ENCODE measurements at regions not wholly inside any gene's neighbourhood (a gene's known extent, or its start where the extent isn't known, plus 50 kb on each side); places are given as distances from the start of the nearest gene placed in this dataset.
A peak's percentile ranks its signal among the peaks of the same experiment; 100 is the strongest.

GRCh38 chr3:40817017-40817416 is 292.3 kb downstream of the ZNF621 start:
- H3K4me1 ChIP-seq (ENCODE audit: insufficient read depth) = no peaks in the 10 kb centered on the region
- no peak for TF ChIP-seq EZH2phosphoT487 (IDR thresholded peaks at IDR 0.05; ENCODE audit: insufficient read depth, low read depth)
- no peak for TF ChIP-seq EZH2 (IDR thresholded peaks at IDR 0.05; ENCODE audit: insufficient read depth, poor library complexity, severe bottlenecking)
- no peak for DNase-seq

GRCh38 chr3:40821315-40821714 is 296.6 kb downstream of the ZNF621 start:
- H3K36me3 ChIP-seq (ENCODE audit: low read depth) = no peaks in the 10 kb centered on the region
- TF ChIP-seq EZH2 (IDR thresholded peaks at IDR 0.05; ENCODE audit: insufficient read depth, poor library complexity, severe bottlenecking) (no peak), EZH2phosphoT487 (IDR thresholded peaks at IDR 0.05; ENCODE audit: insufficient read depth, low read depth) (no peak)
- H3K9me3 ChIP-seq (ENCODE audit: low read depth) = no peaks in the 10 kb centered on the region
- in situ Hi-C loops (cut with MboI) = no loop called here
- no peak overlapping the region for H3K27ac ChIP-seq
- H3K4me3 ChIP-seq = no peak overlapping the region
- no peak overlapping the region for H2AFZ ChIP-seq
- H3K9me2 ChIP-seq (ENCODE audit: insufficient read depth) = no peaks in the 10 kb centered on the region
- H3K4me1 ChIP-seq (ENCODE audit: insufficient read depth) = no peaks in the 10 kb centered on the region
- no peaks in the 10 kb centered on the region for H3F3A ChIP-seq (ENCODE audit: insufficient read depth)
- no peaks in the 10 kb centered on the region for H3K79me2 ChIP-seq (ENCODE audit: insufficient read depth)
- H3K4me2 ChIP-seq (ENCODE audit: unreplicated experiment) = no peak overlapping the region
- no peaks in the 10 kb centered on the region for H4K20me1 ChIP-seq (ENCODE audit: insufficient read depth)
- H3K27me3 ChIP-seq (replicated peaks; ENCODE audit: insufficient read depth) = no peaks in the 10 kb centered on the region
- DNase-seq = no peak
- WGBS, 2 experiments (ENCODE audit: low coverage in 1 of 2, low lambda C conversion rate in 2 of 2, missing lambda C conversion rate in 2 of 2) = 22 to 34% methylated on average over 1 of the region's 1 CpG
- H3K9ac ChIP-seq = no peak overlapping the region

More at GRCh38 chr3:40817017-40817416, 292.3 kb downstream of the ZNF621 start:
- Histone ChIP-seq H4K20me1 (ENCODE audit: insufficient read depth) (no peaks in the 10 kb centered on the region), H3K9me3 (ENCODE audit: low read depth) (no peaks in the 10 kb centered on the region), H3K36me3 (ENCODE audit: low read depth) (no peaks in the 10 kb centered on the region), H2AFZ (no peak overlapping the region), H3K4me3 (no peak overlapping the region), H3K79me2 (ENCODE audit: insufficient read depth) (no peaks in the 10 kb centered on the region), H3K27ac (no peak overlapping the region), H3K27me3 (replicated peaks; ENCODE audit: insufficient read depth) (no peaks in the 10 kb centered on the region), H3K9ac (no peak overlapping the region), H3F3A (ENCODE audit: insufficient read depth) (no peaks in the 10 kb centered on the region), H3K9me2 (ENCODE audit: insufficient read depth) (no peaks in the 10 kb centered on the region), H3K4me2 (ENCODE audit: unreplicated experiment) (no peak overlapping the region)
- in situ Hi-C loops (cut with MboI) = no loop called here

GRCh38 chr3:40827226-40827625 is 302.5 kb downstream of the ZNF621 start:
- H3K4me2 ChIP-seq (ENCODE audit: unreplicated experiment) = no peak overlapping the region
- no peak overlapping the region for H3K4me3 ChIP-seq
- no peaks in the 10 kb centered on the region for H3K4me1 ChIP-seq (ENCODE audit: insufficient read depth)
- H3K27me3 ChIP-seq (replicated peaks; ENCODE audit: insufficient read depth) = no peaks in the 10 kb centered on the region
- in situ Hi-C loops (cut with MboI) = no loop called here
- H2AFZ ChIP-seq = no peak overlapping the region
- H4K20me1 ChIP-seq (ENCODE audit: insufficient read depth) = no peaks in the 10 kb centered on the region
- no peaks in the 10 kb centered on the region for H3K9me3 ChIP-seq (ENCODE audit: low read depth)
- H3K9me2 ChIP-seq (ENCODE audit: insufficient read depth) = no peaks in the 10 kb centered on the region; the same call in 1 of the 2 replicates
- no peak overlapping the region for H3K9ac ChIP-seq
- no peaks in the 10 kb centered on the region for H3F3A ChIP-seq (ENCODE audit: insufficient read depth)
- no peaks in the 10 kb centered on the region for H3K79me2 ChIP-seq (ENCODE audit: insufficient read depth)
- no peak overlapping the region for H3K27ac ChIP-seq
- DNase-seq = no peak
- 65 to 70% methylated on average over 3 of the region's 3 CpGs for WGBS, 2 experiments (ENCODE audit: low coverage in 1 of 2, low lambda C conversion rate in 2 of 2, missing lambda C conversion rate in 2 of 2)
- H3K36me3 ChIP-seq (ENCODE audit: low read depth) = no peaks in the 10 kb centered on the region
- no peak for TF ChIP-seq EZH2 (IDR thresholded peaks at IDR 0.05; ENCODE audit: insufficient read depth, poor library complexity, severe bottlenecking)

GRCh38 chr3:40827942-40828688 is 303.4 kb downstream of the ZNF621 start:
- Histone ChIP-seq H3K9me2 (ENCODE audit: insufficient read depth) (no peaks in the 10 kb centered on the region; the same call in 1 of the 2 replicates), H3K9ac (no peak overlapping the region), H4K20me1 (ENCODE audit: insufficient read depth) (no peaks in the 10 kb centered on the region), H3K27me3 (replicated peaks; ENCODE audit: insufficient read depth) (no peaks in the 10 kb centered on the region), H3K4me3 (no peak overlapping the region), H3K79me2 (ENCODE audit: insufficient read depth) (no peaks in the 10 kb centered on the region), H3K4me2 (ENCODE audit: unreplicated experiment) (no peak overlapping the region), H3K4me1 (ENCODE audit: insufficient read depth) (no peaks in the 10 kb centered on the region), H3K9me3 (ENCODE audit: low read depth) (no peaks in the 10 kb centered on the region), H2AFZ (no peak overlapping the region), H3K36me3 (ENCODE audit: low read depth) (no peaks in the 10 kb centered on the region), H3K27ac (no peak overlapping the region), H3F3A (ENCODE audit: insufficient read depth) (no peaks in the 10 kb centered on the region)
- DNase-seq = peak; percentile 21
- TF ChIP-seq EZH2 (IDR thresholded peaks at IDR 0.05; ENCODE audit: insufficient read depth, poor library complexity, severe bottlenecking) = no peak
- TF ChIP-seq EZH2phosphoT487 (IDR thresholded peaks at IDR 0.05; ENCODE audit: insufficient read depth, low read depth) = no peak
- 13 to 19% methylated on average over 8 of the region's 8 CpGs for WGBS, 2 experiments (ENCODE audit: low coverage in 1 of 2, low lambda C conversion rate in 2 of 2, missing lambda C conversion rate in 2 of 2)
- in situ Hi-C loops (cut with MboI) = no loop called here
